ENCODE measurements at regions not wholly inside any gene's neighbourhood (a gene's known extent, or its start where the extent isn't known, plus 50 kb on each side); places are given as distances from the start of the nearest gene placed in this dataset.

DNA sequence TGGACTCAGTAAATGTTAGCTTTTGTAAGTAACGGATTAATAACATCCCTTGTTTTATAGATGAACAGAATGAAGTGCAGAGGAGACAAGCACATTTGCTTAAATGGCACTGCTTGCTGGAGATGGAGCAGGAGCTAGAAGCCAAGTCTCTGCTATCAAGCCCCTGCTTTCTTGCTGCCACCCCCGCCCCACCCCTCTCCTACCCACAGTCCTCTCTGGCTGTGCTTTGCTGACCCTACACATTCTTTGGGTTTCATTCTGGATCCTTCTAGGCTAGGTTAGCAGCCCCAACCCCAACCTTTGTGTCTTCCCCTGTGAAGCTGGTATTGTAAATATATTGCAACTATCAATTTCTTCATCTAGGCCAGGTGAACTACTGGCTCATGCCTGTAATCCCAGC is 77.5 kb upstream of the CAPZB start:
- WGBS = 88% methylated on average over 2 of the region's 2 CpGs
- H3K27me3 ChIP-seq (ENCODE audit: control insufficient read depth in 4 of 4, insufficient read depth in 4 of 4, low read length in 3 of 4) = no peaks in the 10 kb centered on the region
- no peak overlapping the region for H3K27ac ChIP-seq (ENCODE audit: low read depth in 1 of 2, low read length in 2 of 2)
- H3K36me3 ChIP-seq (ENCODE audit: control insufficient read depth in 4 of 4, insufficient read depth in 3 of 4, low read depth in 1 of 4, low read length in 3 of 4) = no peaks in the 10 kb centered on the region
- TF ChIP-seq, protein P1, sequence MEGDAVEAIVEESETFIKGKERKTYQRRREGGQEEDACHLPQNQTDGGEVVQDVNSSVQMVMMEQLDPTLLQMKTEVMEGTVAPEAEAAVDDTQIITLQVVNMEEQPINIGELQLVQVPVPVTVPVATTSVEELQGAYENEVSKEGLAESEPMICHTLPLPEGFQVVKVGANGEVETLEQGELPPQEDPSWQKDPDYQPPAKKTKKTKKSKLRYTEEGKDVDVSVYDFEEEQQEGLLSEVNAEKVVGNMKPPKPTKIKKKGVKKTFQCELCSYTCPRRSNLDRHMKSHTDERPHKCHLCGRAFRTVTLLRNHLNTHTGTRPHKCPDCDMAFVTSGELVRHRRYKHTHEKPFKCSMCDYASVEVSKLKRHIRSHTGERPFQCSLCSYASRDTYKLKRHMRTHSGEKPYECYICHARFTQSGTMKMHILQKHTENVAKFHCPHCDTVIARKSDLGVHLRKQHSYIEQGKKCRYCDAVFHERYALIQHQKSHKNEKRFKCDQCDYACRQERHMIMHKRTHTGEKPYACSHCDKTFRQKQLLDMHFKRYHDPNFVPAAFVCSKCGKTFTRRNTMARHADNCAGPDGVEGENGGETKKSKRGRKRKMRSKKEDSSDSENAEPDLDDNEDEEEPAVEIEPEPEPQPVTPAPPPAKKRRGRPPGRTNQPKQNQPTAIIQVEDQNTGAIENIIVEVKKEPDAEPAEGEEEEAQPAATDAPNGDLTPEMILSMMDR (IDR thresholded peaks at IDR 0.05; ENCODE audit: low read depth, low read length, missing input control) = no peak
- TF ChIP-seq, protein P2, sequence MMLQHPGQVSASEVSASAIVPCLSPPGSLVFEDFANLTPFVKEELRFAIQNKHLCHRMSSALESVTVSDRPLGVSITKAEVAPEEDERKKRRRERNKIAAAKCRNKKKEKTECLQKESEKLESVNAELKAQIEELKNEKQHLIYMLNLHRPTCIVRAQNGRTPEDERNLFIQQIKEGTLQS (IDR thresholded peaks at IDR 0.05) = no peak
- TF ChIP-seq JUND (IDR thresholded peaks at IDR 0.05) (no peak), HNF4A (conservative IDR thresholded peaks at IDR 0.05) (no peak), GABPA (IDR thresholded peaks at IDR 0.05 in 1 of 2, conservative IDR thresholded peaks at IDR 0.05 in 1 of 2) (no peak), YY1 (IDR thresholded peaks at IDR 0.05) (no peak)
- TF ChIP-seq, protein P3, sequence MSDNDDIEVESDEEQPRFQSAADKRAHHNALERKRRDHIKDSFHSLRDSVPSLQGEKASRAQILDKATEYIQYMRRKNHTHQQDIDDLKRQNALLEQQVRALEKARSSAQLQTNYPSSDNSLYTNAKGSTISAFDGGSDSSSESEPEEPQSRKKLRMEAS (IDR thresholded peaks at IDR 0.05) = no peak
- H3K9me3 ChIP-seq (ENCODE audit: control insufficient read depth in 4 of 4, low read length in 3 of 4) = no peaks in the 10 kb centered on the region
- H3K4me3 ChIP-seq (ENCODE audit: low read depth in 1 of 3, low read length in 3 of 3) = no peak overlapping the region
- no peak overlapping the region for H3K9ac ChIP-seq (ENCODE audit: low read depth in 1 of 2, low read length in 2 of 2)
- no peaks in the 10 kb centered on the region for H3K4me1 ChIP-seq (ENCODE audit: control insufficient read depth in 4 of 4, insufficient read depth in 4 of 4, low read length in 3 of 4)
- DNase-seq (ENCODE audit: low spot score) = no peak

DNA sequence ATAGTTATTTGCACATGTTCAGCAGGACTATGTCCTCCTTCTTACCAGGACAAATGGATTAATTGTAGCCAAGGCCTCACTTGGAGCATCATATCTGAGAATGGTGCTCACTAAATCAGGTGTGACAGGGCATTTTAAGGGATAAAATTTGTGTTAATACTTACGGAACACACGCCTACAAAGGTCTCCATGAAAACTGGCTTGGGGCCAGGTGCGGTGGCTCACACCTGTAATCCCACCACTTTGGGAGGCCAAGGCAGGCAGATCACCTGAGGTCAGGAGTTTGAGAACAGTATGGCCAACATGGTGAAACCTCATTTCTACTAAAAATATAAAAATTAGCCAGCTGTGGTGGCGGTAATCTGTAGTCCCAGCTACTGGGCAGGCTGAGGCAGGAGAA is 75.1 kb upstream of the CAPZB start:
- Histone ChIP-seq H3K27ac (ENCODE audit: low read depth in 1 of 2, low read length in 2 of 2) (no peak overlapping the region), H3K9ac (ENCODE audit: low read depth in 1 of 2, low read length in 2 of 2) (no peak overlapping the region), H3K4me1 (ENCODE audit: control insufficient read depth in 4 of 4, insufficient read depth in 4 of 4, low read length in 3 of 4) (no peaks in the 10 kb centered on the region), H3K36me3 (ENCODE audit: control insufficient read depth in 4 of 4, insufficient read depth in 3 of 4, low read depth in 1 of 4, low read length in 3 of 4) (no peaks in the 10 kb centered on the region), H3K9me3 (ENCODE audit: control insufficient read depth in 4 of 4, low read length in 3 of 4) (no peaks in the 10 kb centered on the region), H3K4me3 (ENCODE audit: low read depth in 1 of 3, low read length in 3 of 3) (no peak overlapping the region), H3K27me3 (ENCODE audit: control insufficient read depth in 4 of 4, insufficient read depth in 4 of 4, low read length in 3 of 4) (no peaks in the 10 kb centered on the region)
- 89% methylated on average over 4 of the region's 4 CpGs for WGBS
- no peak for DNase-seq (ENCODE audit: low spot score)
- TF ChIP-seq JUND (IDR thresholded peaks at IDR 0.05) (no peak), YY1 (IDR thresholded peaks at IDR 0.05) (no peak), SP1 (IDR thresholded peaks at IDR 0.05) (no peak), FOXA2 (IDR thresholded peaks at IDR 0.05) (no peak), HNF4A (conservative IDR thresholded peaks at IDR 0.05) (no peak), RXRA (IDR thresholded peaks at IDR 0.05) (no peak), RAD21 (IDR thresholded peaks at IDR 0.05) (no peak), FOXA1 (IDR thresholded peaks at IDR 0.05) (no peak), NR2F2 (IDR thresholded peaks at IDR 0.05) (no peak), EGR1 (IDR thresholded peaks at IDR 0.05; ENCODE audit: low read depth in 2 of 2) (no peak), TAF1 (conservative IDR thresholded peaks at IDR 0.05) (no peak), GABPA (IDR thresholded peaks at IDR 0.05 in 1 of 2, conservative IDR thresholded peaks at IDR 0.05 in 1 of 2) (no peak), HNF4G (IDR thresholded peaks at IDR 0.05) (no peak)
- TF ChIP-seq, protein P4, sequence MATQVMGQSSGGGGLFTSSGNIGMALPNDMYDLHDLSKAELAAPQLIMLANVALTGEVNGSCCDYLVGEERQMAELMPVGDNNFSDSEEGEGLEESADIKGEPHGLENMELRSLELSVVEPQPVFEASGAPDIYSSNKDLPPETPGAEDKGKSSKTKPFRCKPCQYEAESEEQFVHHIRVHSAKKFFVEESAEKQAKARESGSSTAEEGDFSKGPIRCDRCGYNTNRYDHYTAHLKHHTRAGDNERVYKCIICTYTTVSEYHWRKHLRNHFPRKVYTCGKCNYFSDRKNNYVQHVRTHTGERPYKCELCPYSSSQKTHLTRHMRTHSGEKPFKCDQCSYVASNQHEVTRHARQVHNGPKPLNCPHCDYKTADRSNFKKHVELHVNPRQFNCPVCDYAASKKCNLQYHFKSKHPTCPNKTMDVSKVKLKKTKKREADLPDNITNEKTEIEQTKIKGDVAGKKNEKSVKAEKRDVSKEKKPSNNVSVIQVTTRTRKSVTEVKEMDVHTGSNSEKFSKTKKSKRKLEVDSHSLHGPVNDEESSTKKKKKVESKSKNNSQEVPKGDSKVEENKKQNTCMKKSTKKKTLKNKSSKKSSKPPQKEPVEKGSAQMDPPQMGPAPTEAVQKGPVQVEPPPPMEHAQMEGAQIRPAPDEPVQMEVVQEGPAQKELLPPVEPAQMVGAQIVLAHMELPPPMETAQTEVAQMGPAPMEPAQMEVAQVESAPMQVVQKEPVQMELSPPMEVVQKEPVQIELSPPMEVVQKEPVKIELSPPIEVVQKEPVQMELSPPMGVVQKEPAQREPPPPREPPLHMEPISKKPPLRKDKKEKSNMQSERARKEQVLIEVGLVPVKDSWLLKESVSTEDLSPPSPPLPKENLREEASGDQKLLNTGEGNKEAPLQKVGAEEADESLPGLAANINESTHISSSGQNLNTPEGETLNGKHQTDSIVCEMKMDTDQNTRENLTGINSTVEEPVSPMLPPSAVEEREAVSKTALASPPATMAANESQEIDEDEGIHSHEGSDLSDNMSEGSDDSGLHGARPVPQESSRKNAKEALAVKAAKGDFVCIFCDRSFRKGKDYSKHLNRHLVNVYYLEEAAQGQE (IDR thresholded peaks at IDR 0.05) = no peak
- TF ChIP-seq, protein P1 (IDR thresholded peaks at IDR 0.05; ENCODE audit: low read depth, low read length, missing input control) = no peak
- TF ChIP-seq, protein P5, sequence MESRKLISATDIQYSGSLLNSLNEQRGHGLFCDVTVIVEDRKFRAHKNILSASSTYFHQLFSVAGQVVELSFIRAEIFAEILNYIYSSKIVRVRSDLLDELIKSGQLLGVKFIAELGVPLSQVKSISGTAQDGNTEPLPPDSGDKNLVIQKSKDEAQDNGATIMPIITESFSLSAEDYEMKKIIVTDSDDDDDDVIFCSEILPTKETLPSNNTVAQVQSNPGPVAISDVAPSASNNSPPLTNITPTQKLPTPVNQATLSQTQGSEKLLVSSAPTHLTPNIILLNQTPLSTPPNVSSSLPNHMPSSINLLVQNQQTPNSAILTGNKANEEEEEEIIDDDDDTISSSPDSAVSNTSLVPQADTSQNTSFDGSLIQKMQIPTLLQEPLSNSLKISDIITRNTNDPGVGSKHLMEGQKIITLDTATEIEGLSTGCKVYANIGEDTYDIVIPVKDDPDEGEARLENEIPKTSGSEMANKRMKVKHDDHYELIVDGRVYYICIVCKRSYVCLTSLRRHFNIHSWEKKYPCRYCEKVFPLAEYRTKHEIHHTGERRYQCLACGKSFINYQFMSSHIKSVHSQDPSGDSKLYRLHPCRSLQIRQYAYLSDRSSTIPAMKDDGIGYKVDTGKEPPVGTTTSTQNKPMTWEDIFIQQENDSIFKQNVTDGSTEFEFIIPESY (IDR thresholded peaks at IDR 0.05) = no peak
- TF ChIP-seq, protein P3 (IDR thresholded peaks at IDR 0.05) = no peak
- TF ChIP-seq, protein P2 (IDR thresholded peaks at IDR 0.05) = no peak

Measured in liver (tissue), 8 donors.